Sigmoid colon (tissue), 6 donors: ENCODE measurements at regions not wholly inside any gene's neighbourhood (a gene's known extent, or its start where the extent isn't known, plus 50 kb on each side); places are given as distances from the start of the nearest gene placed in this dataset.

Source experiments
- DNase-seq: peaks from one replicate; pipeline ENCODE4 v3.0.0-alpha.2; 2019
- H3K27ac ChIP-seq, 4 donors: fragments of 200-600 bp; sonication (generic); one replicate each; pipeline ENCODE4 v1.5.1; 2016 to 2019; ENCODE audit warnings: mild to moderate bottlenecking in 1 of 4
- H3K27me3 ChIP-seq, 3 donors: fragments of 200-600 bp; sonication (generic); one replicate each; pipeline ENCODE4 v1.5.1; 2019; ENCODE audit warnings: mild to moderate bottlenecking in 1 of 3
- H3K36me3 ChIP-seq, 4 donors: fragments of 200-600 bp; sonication (generic); one replicate each; pipeline ENCODE4 v1.5.1; 2016 to 2019
- H3K4me1 ChIP-seq, 4 donors: fragments of 200-600 bp; sonication (generic); one replicate each; pipeline ENCODE4 v1.5.1; 2017 to 2019
- H3K4me3 ChIP-seq, 4 donors: fragments of 200-600 bp; sonication (generic); one replicate each; pipeline ENCODE4 v1.5.1; 2017 to 2019; ENCODE audit warnings: mild to moderate bottlenecking in 2 of 4, moderate library complexity in 1 of 4
- H3K9me3 ChIP-seq, 4 donors: fragments of 200-600 bp in 3 of 4; sonication (generic) in 3 of 4; one replicate each; pipeline versions ENCODE4 v1.5.1 to v1.6.1; 2013 to 2019
- EP300 ChIP-seq, 4 donors: sonication (generic); formaldehyde crosslinking; IDR thresholded peaks; one replicate each; pipeline ENCODE4 v1.6.1; 2017; ENCODE audit warnings: antibody characterized with exemption in 4 of 4
- POLR2A ChIP-seq, 2 donors: fragments of 450-650 bp; IDR thresholded peaks; one replicate each; pipeline ENCODE4 v1.6.1; 2016; ENCODE audit warnings: antibody characterized with exemption in 2 of 2, mild to moderate bottlenecking in 2 of 2, moderate library complexity in 2 of 2
- POLR2AphosphoS5 ChIP-seq, 4 donors: sonication (generic); formaldehyde crosslinking; IDR thresholded peaks; one replicate each; pipeline ENCODE4 v1.6.1; 2017; ENCODE audit warnings: antibody characterized with exemption in 4 of 4
- WGBS, 2 donors: extraction: QIAGEN DNeasy Blood & Tissue Kit; methylation state at CpG; one replicate each; pipeline ENCODE4 v1.1.7; 2013; 5-methylcytosine and 5-hydroxymethylcytosine counted together
- intact Hi-C: fragments of 100-400 bp; cut with DNase I; formaldehyde crosslinking; loops from one replicate; pipeline ENCODE4 v1.15.1; 2023
- TF ChIP-seq, protein P1 (sequence below), 4 experiments: fragments of 450-650 bp in 3 of 4; fragments of 200-600 bp in 1 of 4; IDR thresholded peaks; one replicate each; pipeline ENCODE4 v1.5.1; 2016 to 2019; ENCODE audit warnings: antibody characterized with exemption in 4 of 4, mild to moderate bottlenecking in 3 of 4, moderate library complexity in 2 of 4
- donor health status: healthy with polysubstance abuse.
- donor health status: healthy.

DNA sequence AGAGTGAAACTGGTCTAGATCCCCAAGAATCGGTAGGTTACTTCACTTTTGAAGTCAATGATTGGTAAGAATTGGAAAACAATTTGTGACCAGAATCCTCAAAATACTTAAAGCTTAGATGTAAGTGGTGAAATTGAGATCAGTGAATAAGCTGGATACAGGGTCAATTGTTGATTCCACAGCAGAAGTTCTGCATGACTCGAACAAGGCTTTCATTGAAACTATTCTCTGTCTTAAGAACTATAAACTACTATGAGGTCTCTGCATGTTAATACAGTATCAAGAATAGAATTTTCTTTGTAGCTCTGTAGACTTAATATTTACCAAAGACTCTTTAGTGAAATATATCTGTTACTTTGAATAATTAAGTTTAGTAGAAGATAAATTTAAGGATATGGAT is 324.2 kb upstream of the FIGN start:
- no peak overlapping the region for H3K4me3 ChIP-seq
- intact Hi-C loops, result no loop called here

DNA sequence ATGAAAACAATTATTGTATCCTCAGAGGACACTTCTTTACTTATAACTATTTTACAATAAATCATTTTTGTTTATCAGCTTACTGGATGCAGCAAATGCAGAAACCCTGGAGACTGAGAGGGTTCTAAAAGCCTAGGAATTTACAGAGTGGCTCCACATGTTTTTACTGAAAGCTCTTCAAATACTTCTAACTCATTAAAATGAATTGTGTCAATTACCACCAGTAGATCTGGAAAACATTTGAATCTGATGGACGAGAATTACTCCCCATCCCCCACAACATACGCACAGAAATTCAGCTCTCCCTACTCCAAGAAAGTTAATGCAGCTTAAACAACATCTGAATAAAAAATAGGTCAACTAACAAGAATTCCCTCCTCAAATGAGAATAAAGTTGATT is 319.8 kb upstream of the FIGN start:
- TF ChIP-seq POLR2AphosphoS5 (IDR thresholded peaks at IDR 0.05), result no peak
- TF ChIP-seq, protein P1, sequence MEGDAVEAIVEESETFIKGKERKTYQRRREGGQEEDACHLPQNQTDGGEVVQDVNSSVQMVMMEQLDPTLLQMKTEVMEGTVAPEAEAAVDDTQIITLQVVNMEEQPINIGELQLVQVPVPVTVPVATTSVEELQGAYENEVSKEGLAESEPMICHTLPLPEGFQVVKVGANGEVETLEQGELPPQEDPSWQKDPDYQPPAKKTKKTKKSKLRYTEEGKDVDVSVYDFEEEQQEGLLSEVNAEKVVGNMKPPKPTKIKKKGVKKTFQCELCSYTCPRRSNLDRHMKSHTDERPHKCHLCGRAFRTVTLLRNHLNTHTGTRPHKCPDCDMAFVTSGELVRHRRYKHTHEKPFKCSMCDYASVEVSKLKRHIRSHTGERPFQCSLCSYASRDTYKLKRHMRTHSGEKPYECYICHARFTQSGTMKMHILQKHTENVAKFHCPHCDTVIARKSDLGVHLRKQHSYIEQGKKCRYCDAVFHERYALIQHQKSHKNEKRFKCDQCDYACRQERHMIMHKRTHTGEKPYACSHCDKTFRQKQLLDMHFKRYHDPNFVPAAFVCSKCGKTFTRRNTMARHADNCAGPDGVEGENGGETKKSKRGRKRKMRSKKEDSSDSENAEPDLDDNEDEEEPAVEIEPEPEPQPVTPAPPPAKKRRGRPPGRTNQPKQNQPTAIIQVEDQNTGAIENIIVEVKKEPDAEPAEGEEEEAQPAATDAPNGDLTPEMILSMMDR (IDR thresholded peaks at IDR 0.05), result no peak
- no peak for TF ChIP-seq EP300 (IDR thresholded peaks at IDR 0.05)
- TF ChIP-seq POLR2A (IDR thresholded peaks at IDR 0.05), result no peak
- H3K4me1 ChIP-seq, result no peaks in the 10 kb centered on the region

More for the DNA sequence above, 324.2 kb upstream of the FIGN start:
- H3K9me3 ChIP-seq, result no peaks in the 10 kb centered on the region
- no peak overlapping the region for H3K27ac ChIP-seq
- H3K36me3 ChIP-seq, result no peaks in the 10 kb centered on the region
- 81 to 87% methylated on average over 2 of the region's 2 CpGs for WGBS, 2 donors
- no peaks in the 10 kb centered on the region for H3K4me1 ChIP-seq
- no peaks in the 10 kb centered on the region for H3K27me3 ChIP-seq
- no peak for TF ChIP-seq EP300 (IDR thresholded peaks at IDR 0.05)
- TF ChIP-seq POLR2A (IDR thresholded peaks at IDR 0.05), result no peak
- TF ChIP-seq, protein P1 (IDR thresholded peaks at IDR 0.05), result no peak
- no peak for TF ChIP-seq POLR2AphosphoS5 (IDR thresholded peaks at IDR 0.05)
- DNase-seq, result no peak

DNA sequence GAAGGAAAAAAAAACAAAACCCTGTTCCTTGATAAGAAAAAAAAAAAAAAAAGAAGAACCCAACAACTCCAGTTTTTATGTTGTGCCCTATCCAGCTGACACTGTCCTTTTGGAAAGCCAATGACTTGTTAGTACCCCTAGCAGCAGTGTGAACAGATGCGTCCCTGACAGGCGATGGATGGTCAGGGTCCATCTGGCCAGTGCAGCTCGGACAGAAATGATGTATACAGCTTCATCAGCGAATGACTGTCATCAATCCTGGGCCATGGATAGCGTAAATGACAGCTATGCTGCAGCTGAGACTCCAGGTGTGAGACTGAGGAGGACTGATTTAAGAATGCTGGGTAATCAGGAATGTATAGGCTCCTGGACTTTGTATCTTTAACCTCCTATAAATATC is 318.8 kb upstream of the FIGN start:
- Histone ChIP-seq H3K27me3 (no peaks in the 10 kb centered on the region), H3K9me3 (no peaks in the 10 kb centered on the region), H3K36me3 (no peaks in the 10 kb centered on the region), H3K27ac (no peak overlapping the region), H3K4me1 (no peaks in the 10 kb centered on the region), H3K4me3 (no peak overlapping the region)
- intact Hi-C loops, result no loop called here
- no peak for TF ChIP-seq POLR2A (IDR thresholded peaks at IDR 0.05)
- no peak for TF ChIP-seq POLR2AphosphoS5 (IDR thresholded peaks at IDR 0.05)
- TF ChIP-seq, protein P1 (IDR thresholded peaks at IDR 0.05), result no peak
- WGBS, 2 donors, result 77 to 85% methylated on average over 5 of the region's 5 CpGs
- DNase-seq, result no peak

More for the DNA sequence above, 319.8 kb upstream of the FIGN start:
- no peak overlapping the region for H3K27ac ChIP-seq
- WGBS, 2 donors, result 55 to 72% methylated on average over 2 of the region's 2 CpGs
- no peaks in the 10 kb centered on the region for H3K9me3 ChIP-seq
- DNase-seq, result no peak
- H3K36me3 ChIP-seq, result no peaks in the 10 kb centered on the region
- intact Hi-C loops, result no loop called here
- no peak overlapping the region for H3K4me3 ChIP-seq
- H3K27me3 ChIP-seq, result no peaks in the 10 kb centered on the region

DNA sequence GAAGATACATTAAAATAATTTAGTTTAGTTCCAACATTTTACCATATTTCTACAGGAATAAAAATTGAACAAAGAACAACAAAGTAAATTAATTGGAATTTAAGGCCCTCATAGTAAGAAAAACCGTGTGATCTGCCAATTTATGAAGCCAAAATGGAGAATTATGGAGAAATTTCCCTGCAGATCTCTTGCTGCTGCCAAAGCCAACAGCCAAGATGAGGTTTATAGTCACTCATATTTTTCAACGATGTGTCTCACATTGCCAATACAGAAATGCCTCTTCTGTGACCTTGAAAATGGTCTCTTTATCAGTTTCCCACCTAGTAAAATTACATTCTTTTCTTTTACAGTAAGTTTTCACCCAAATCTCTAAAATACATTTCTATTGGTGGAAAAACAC is 317.2 kb upstream of the FIGN start:
- Histone ChIP-seq H3K9me3 (no peaks in the 10 kb centered on the region), H3K27ac (no peak overlapping the region), H3K27me3 (no peaks in the 10 kb centered on the region), H3K36me3 (no peaks in the 10 kb centered on the region), H3K4me3 (no peak overlapping the region), H3K4me1 (no peaks in the 10 kb centered on the region)
- no peak for TF ChIP-seq POLR2AphosphoS5 (IDR thresholded peaks at IDR 0.05)
- TF ChIP-seq, protein P1 (IDR thresholded peaks at IDR 0.05), result no peak
- TF ChIP-seq POLR2A (IDR thresholded peaks at IDR 0.05), result no peak
- no peak for TF ChIP-seq EP300 (IDR thresholded peaks at IDR 0.05)
- intact Hi-C loops, result no loop called here
- WGBS, 2 donors, result 11 to 51% methylated on average over 2 of the region's 2 CpGs
- no peak for DNase-seq

DNA sequence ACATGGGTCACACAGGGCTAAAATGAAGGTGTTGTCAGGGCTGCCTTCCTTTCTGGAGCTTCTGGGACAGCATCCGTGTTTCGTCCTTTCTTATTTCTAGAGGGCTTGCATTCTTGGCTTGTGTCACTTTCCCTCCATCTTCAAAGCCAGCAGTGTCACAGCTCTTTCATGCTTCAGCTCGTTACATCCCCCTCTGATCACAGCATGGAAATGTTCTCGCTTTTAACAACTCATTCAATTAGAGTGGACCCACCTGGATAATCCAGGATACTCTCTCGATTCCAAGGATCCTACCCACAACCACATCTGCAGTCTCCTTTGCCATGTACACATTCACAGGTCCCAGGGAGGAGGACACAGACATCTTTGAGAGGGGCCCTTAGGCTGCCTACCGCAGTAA is 316.2 kb upstream of the FIGN start:
- intact Hi-C loops, result no loop called here
- no peaks in the 10 kb centered on the region for H3K4me1 ChIP-seq
- no peak for DNase-seq
- H3K27ac ChIP-seq, result no peak overlapping the region
- H3K4me3 ChIP-seq, result no peak overlapping the region
- no peak for TF ChIP-seq POLR2AphosphoS5 (IDR thresholded peaks at IDR 0.05)
- no peak for TF ChIP-seq POLR2A (IDR thresholded peaks at IDR 0.05)
- TF ChIP-seq, protein P1 (IDR thresholded peaks at IDR 0.05), result no peak
- no peak for TF ChIP-seq EP300 (IDR thresholded peaks at IDR 0.05)
- WGBS, 2 donors, result 73 to 83% methylated on average over 6 of the region's 6 CpGs
- H3K27me3 ChIP-seq, result no peaks in the 10 kb centered on the region
- no peaks in the 10 kb centered on the region for H3K36me3 ChIP-seq
- H3K9me3 ChIP-seq, result no peaks in the 10 kb centered on the region
